GM12874 (cell line): ENCODE measurements at regions not wholly inside any gene's neighbourhood (a gene's known extent, or its start where the extent isn't known, plus 50 kb on each side); places are given as distances from the start of the nearest gene placed in this dataset.

Experiments used
- TF ChIP-seq, protein P1 (sequence below): IDR thresholded peaks from 2 replicates; pipeline ENCODE4 v1.5.1; 2011; ENCODE audit warnings: low read depth, mild to moderate bottlenecking, control low read depth, low read length, moderate library complexity; ENCODE audit not compliant: insufficient read depth

DNA sequence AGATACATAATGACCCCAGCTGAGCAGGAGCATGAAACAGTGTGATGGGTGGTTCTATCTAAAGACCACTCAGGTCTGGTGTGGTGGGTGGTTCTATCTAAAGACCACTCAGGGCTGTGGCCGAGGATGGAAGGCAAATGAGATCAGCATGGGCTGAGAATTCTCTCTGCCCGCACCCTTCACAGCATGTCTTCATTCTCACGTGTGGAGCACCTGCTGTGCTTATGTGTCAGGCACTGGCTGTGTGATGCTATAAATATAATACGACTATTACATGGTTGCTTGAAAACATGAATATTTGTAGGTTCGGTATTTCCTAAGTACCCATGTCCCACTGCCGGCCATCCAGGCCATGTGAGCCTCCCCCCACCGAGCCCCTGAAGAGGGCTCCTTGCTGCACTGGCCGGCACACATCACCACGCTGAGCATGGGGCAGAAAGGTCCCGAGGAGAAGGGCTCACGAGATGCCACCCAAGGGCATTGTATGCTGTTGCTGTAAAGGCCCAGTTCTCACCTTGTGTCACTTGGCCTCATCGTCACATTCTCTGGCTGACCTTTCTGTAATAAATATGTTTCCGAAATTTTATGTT lies 810.2 kb downstream of the UQCRFS1 start:
- TF ChIP-seq, protein P1, sequence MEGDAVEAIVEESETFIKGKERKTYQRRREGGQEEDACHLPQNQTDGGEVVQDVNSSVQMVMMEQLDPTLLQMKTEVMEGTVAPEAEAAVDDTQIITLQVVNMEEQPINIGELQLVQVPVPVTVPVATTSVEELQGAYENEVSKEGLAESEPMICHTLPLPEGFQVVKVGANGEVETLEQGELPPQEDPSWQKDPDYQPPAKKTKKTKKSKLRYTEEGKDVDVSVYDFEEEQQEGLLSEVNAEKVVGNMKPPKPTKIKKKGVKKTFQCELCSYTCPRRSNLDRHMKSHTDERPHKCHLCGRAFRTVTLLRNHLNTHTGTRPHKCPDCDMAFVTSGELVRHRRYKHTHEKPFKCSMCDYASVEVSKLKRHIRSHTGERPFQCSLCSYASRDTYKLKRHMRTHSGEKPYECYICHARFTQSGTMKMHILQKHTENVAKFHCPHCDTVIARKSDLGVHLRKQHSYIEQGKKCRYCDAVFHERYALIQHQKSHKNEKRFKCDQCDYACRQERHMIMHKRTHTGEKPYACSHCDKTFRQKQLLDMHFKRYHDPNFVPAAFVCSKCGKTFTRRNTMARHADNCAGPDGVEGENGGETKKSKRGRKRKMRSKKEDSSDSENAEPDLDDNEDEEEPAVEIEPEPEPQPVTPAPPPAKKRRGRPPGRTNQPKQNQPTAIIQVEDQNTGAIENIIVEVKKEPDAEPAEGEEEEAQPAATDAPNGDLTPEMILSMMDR, result no peak

DNA sequence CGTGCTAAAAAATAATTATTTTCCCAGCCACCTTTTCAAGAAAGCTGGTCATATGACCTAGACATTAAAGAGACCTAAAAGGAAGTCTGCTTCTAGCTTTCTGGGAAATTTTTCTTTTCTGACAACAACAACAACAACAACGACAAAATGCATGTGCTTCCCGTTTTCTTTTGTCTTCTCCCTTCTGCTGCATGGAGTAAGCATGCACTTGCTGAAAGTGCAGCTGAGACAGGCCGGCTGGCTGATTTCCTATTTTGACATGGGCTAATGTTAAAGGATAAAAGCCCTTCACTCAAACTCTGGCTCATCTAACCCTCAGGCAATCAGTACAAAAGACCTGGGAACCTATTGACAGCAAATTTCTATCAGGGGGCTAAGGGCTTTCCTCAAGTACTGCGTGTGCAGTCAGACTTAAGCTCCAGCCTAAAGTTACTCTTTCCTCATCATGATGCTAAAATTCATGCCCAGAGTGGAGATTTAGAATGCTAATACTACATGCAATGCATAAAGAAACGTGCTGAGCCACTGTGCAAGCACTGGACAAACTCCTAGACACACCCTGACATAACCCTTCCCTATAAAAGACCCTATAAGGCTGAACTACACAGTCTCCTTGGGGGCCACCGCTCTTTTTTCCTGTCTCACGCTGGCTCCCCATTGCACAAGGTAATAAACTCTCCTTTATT lies 811.1 kb downstream of the UQCRFS1 start:
- TF ChIP-seq, protein P1, result no peak

DNA sequence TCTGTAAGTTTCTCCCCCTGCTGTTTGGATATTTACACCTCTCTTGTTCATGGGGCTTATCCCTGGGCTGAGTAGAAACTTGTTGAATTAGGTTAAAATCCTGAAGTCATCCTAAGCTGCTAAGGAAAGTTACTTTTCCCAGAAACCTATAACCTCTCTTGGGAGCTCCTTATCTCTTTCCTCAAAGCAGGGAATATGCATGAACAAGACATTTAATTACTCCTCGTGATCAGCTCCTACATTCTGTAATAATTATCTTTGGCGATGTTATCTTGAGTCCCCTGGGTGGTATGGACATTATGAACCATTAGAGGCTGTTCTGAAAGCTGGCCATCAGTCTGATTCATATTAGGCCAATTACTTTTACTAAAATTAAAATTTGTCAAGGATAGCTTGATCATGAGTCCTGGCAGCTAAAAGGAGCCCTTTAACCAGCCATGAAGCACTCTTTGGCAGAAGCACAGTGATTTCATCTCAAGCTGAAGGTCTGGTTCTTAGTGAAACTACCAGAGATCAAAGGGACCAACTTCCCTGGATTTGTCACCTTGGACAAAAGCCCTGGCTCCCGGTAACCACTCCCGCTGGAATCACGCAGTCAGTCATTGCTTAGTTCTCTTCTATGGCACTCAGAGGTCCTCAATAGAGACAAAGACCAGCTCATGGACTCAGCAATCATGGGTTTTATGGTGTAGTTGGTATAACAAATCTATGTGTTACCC lies 811.8 kb downstream of the UQCRFS1 start:
- TF ChIP-seq, protein P1, result no peak

DNA sequence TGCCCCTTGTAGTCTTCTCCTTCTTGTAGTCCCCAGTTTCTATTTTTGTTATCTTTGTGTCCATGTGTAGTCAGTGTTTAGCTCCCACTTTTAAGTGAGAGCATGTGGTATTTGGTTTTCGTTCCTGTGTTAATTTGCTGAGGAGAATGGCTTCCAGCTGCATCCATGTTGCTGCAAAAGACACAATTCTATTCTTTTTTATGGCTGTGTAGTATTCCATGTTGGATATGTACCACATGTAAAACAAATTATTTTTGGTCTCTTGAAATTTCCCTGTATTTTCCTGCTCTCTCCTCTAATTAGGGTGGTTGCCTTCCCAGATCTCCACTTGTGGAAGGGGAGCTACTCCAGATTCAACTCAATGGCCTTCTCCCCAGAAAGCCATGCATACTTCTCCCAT lies 813.8 kb downstream of the UQCRFS1 start:
- TF ChIP-seq, protein P1, result no peak

DNA sequence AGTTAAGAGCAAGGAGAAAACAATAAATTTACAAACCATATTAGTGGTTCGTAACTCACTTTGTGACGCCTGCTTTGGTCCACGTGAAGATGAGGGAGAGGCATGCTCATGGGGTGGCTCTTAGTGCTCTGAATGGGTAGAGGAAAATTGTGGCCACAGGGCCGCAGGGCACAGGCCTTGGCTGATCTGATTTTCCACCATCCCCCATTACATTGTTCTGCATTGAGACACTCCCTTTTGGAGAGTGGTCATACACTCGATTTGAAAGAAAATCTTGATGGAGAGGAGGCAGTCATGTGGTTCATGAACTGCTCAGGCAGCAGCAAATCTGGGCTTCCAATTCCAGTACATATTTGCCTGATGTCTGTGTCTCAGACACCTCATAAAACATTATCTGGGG lies 815.2 kb downstream of the UQCRFS1 start:
- TF ChIP-seq, protein P1, result no peak

DNA sequence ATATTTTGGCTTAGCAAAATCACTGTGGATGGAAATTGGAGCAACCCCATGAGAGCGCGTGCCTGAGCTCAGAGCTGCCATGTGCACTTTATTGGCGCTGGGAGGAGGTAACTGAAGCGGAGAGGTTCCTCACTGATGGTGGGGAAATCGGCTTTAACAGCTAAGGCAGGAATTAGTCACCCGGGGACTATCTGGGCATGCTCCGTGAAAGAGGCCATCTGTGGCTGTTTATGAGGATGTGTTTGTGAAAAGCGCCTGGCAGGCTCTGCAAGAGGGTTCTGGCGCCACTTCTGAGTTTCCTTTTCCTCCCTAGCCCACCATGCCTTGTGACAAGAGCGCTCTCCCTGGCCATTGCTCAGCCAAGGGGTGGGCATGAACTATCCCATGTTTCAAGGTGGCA lies 815.6 kb downstream of the UQCRFS1 start:
- TF ChIP-seq, protein P1, result no peak

DNA sequence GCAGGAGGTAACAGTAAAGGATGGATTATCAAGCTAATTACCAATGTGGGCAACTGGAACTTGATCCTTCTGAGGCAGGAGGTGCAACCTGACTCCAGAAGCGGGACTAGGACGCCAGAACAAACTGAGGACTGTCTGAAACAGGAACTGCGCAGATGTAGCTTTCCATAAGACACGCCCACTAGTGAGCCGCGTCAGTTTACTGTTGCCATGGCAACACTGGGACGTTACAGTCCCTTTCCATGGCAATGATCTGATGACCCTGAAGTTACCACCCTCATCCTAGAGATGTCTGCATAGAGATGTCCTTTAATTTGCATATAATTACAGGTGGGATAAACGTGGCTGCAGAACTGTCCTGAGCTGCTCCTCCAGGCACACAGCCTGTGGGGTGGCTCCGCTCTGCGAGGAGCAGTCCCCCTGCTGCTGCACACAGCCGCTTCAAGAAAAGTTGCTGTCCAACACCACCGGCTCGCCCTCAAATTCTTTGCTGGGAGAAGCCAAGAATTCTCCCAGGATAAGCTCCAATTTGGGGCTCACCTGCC lies 816.6 kb downstream of the UQCRFS1 start:
- TF ChIP-seq, protein P1, result no peak
